T-helper 2 cell (primary cell): ENCODE measurements at regions not wholly inside any gene's neighbourhood (a gene's known extent, or its start where the extent isn't known, plus 50 kb on each side); places are given as distances from the start of the nearest gene placed in this dataset.
"Not testable (repeated sequence)": the region's sequence is repeated elsewhere in the genome, so short reads cannot be mapped to it uniquely, and the experiment has no call there.

Source experiments
- DNase-seq, 5 experiments: peaks; one replicate each; pipeline versions ENCODE4 v3.0.0 to v3.0.0-alpha.2; 2012 to 2022

DNA sequence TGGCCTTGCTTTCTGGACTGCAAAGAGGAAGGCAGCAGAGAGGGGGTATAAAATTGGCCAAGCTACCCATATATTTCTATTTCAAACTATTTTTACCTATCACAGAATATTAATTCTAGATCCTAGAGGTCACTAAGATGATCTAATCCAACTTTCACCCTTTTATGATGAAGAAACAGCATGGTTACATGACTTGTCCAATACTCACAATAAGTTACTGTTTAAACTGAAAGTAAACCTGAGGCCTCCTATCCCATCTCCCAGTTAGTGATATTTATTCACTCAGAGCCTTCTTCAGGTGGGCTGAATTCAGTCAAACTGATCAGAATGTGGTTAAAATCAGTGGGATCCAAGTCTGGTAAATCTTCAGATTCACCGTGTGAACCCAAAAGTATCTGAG lies 1345.1 kb downstream of the XPNPEP1 start:
- no peak for DNase-seq

DNA sequence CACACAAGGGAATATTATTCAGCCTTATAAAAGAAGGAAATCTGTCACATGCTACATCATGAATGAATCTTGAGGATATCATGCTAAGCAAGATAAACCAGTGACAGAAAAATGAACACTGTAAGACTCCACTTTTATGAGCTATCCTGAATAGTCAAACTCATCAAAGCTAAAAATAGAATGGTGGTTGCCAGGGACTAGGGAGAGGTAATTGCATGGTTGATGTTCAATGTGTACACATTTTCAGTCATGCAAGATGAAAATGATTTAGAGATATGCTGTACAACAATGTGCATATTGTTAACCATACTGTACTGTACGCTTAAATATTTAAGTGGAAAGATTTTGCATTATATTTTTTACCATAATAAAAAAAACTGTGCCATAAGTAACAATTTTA lies 1349.1 kb downstream of the XPNPEP1 start:
- DNase-seq = no peak

DNA sequence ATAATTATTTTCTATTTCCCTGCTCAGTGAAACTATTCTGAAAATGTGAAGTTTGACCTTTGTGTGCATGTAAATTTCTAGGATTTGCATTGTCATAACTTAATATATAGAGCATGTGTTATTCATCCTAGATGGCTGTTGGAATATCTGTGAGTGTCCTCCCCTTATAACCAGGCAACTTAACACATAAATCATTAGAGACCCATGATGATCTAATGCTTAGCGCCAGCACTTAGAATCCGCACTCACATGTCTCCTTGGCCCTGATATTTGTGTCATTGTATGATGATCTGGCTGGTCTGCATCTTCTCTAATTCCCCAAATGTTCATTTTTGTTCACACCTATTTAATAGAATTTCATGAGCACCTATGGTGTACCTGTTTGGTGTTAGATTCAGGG lies 1354.5 kb downstream of the XPNPEP1 start:
- no peak for DNase-seq

DNA sequence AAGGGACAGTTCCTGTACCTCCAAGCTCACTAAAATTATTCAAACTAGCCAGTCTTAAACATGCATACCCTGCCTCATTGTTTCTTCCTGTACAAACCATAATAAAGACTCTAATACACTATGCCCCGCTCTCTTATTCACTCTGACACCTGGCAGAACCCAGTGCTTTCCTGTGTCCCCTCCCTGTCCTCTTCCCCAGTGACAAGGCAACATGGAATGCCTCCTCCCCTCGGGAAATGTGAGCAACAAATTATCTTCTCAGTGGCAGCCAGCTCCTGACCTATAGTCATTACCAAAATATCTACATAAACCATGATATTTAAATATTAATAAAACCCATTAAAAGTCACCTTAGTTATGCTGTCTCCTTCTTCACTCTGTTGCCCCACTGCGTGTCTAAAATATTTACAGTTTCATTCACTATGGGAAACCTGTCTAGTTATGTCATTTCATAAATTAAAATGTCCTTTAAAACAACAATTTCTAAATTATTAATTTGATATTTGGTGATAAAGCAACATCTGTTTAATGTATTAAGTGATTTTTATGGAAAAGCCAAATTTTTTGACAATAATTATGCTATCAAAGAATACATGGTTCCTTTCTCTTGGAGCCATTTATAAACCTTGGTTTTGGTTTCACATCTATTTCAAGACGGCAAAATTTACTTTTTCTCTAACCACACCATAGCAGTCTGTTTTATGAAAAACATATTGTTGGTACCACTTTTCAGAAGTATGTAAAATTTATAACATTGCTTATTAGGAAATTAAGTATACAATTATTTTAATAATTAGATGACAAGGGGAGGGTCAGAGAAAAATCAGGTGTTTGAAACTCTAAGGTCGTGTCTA lies 1355.2 kb downstream of the XPNPEP1 start:
- no peak for DNase-seq

DNA sequence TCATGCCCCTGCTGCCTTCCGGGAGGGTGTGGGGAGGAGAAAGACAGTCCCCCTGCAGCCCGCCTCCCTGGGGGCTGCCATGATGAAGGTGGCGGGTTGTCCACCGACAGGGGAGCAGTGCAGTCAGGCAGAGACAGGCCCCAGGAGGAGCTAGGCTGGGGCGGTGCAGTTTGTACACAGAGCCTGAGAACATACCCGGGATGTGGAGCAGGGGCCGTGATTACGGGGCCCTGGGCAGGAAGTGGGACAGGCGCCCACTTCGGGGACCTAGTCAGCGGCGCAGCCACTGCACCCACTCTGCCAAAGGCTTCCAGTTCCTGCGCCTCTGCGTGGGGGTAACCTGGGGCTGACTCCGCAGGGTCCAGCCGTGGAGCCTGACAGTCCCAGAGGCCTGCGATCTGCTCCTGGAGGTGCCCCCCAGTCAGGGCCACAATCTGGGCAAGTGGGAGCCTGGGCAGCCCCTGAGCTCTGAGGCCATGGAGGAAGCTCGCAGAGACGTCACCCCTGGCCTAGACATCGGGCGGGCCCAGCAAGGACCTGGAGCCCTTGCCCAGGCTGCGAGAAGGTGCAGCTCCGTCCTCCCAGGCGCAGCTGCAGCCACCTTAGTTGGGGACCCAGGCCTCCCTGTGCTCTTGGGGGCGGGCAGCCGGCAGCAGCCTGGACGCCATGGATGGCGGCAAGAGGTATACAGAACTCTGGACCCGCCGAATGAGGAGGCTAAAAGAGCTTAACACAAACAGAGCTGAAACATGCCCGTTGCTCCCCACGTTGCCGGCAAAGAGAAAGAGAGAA lies 1356.8 kb downstream of the XPNPEP1 start:
- DNase-seq = no peak

DNA sequence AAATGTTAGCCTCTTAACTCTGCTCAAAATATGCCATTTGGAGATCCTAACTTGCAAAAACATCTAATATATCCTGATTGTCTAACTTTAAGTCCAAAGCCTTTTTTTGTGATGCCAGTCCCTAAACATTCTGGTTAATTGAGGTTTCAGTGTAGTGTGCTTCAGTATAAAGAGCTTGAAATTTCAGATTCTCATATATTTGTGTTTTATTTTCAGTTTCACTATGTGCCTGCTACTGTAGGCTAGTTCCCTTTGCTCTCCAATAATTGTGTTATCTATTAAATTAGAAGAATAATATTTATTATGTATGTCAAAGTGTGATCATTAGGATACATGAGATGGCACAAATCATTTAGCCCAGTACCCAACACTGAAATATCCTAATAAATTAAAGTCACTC lies 1361.2 kb downstream of the XPNPEP1 start:
- DNase-seq = no peak

DNA sequence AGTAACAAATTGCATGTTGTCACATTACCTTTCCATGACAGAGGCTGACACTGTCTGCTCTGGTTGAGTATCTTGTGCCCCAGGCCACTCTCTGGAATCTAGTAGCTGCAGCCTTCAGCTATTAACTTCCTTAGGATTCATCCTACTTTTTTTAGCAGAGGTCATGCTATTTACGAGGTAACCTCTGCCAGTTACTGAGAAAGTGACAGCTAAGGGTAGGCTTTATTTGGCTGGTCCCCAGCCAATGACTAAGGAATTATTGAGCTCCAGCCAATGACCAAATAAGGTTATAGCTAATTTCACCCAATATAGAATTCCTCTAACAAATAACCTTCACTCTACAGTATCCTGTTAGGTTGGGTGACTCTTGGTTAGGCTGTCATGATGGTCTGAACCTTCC lies 1361.7 kb downstream of the XPNPEP1 start:
- no peak for DNase-seq

DNA sequence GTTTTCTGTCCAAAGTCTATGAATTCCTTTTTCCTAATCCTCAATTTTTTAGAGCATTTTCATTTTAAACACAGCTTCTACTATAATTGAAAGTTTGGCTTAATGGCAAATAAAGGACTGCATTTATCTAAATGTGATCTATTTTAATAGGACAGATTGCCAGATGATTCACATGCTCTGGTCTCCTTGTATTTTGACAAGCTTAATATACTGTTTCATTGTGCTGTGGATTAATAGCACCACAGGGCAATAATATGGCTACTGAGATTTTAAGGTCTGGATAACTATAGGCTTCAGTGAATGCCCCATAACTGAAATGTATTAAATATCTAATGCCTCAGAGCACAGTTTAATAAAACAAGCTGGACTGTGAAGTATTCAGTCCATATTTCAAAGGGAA lies 1362.8 kb downstream of the XPNPEP1 start:
- DNase-seq = no peak

DNA sequence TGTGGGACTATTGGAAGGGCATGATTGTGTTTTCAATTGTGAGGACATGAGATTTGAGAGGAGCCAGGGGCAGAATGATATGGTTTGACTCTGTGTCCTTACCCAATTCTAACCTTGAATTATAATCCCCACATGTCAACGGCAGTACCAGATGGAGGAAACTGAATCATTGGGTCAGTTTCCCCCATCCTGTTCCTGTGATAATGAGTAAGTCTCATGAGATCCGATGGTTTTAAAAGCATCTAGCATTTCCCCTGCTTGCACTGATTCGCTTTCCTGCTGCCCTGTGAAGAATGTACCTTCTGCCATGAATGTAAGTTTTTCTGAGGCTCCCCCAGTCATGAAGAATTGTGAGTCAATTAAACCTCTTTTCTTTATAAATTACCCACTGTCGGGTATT lies 1367.1 kb downstream of the XPNPEP1 start:
- no peak for DNase-seq

DNA sequence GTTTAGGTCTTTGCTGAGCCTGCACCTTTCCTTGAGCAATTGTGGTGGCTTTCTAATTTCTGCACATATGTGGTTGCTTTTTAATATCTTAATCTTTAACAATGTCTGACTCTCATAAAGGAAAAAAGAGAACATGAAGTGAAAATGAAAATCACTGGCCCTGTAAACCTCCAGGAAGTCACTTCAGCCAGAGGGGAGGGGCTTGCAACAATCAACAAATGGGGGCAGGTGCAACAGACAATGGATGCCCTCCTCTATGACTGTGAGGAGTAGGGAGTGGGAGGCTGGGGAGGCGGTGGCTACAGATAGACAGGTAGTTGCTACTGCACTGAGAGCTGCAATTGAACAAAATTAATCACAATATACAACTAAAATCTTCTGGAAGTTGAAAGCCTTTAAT lies 1377.4 kb downstream of the XPNPEP1 start:
- no peak for DNase-seq

DNA sequence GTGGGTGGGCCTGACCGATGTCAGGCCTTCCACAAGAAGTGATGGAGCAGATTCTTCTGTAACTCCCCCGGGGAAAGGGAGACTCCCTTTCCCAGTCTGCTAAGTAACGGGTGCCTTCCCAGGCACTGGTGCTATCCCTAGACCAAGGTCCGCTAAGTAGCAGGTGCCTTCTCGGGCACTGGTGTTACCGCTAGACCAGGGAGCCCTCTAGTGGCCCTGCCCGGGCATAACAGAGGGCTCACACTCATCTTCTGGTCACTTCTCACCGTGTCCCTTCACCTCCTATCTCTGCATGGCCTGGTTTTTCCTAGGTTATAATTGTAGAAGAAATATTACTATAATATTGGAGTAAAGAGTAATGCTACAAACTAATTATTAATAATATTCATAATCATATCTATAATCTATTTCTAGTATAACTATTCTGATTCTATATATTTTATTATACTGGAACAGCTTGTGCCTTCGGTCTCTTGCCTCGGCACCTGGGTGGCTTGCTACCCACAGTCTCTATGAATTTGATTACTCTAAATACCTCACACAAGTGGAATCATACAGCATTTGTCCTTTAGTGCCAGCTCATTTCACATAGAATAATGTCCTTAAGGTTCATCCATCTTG lies 1378.7 kb downstream of the XPNPEP1 start:
- peak in 1 of 5 experiments; percentile 26 for DNase-seq

DNA sequence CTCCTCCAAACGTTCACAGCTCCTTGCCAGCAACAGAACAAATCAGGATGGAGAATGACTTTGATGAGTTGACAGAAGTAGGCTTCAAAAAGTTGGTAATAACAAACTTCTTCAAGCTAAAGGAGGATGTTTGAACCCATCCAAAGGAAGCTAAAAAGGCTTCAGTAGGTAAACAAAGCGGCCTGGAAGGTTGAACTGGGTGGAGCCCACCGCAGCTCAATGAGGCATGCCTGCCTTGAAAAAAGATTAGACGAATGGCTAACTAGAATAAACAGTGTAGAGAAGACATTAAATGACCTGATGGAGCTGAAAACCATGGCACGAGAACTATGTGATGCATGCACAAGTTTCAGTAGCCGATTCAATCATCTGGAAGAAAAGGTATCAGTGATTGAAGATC lies 1369.0 kb upstream of the SORCS1 start:
- DNase-seq = not testable (repeated sequence)

DNA sequence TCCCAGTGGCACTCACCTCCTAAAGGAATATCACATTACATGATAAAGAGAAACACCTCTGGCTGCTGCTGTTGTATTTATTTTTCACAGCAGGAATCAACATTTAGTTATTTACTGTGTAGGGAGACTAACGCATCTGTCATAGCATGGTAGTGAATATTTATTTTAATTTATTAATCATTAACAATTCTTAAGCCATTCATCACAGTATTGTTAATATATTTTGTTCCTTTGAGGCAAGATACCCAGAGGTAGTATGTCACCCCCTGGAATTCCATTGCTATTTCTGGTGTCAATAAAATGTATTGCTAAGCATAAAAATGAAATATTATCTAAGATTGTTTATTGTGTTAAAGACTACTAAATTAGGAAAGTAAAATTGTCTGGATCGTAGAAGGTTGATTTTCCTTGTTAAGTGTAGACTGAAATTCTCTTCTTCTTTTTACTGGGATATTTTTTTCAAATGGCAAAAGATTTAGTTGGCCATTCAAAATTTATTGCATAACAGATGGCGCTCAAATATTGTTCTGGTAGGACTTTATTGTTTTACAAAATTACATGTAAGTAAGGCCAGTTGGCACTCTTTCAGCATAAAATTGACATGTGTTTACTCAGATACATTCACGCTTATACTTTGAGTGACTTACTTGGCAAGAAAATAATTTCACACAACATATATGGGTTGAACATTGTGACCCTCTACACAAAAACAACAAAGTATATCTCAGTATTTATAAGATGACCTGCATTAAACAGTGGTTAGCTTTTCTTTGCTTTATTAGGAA lies 1358.7 kb upstream of the SORCS1 start:
- DNase-seq = no peak

DNA sequence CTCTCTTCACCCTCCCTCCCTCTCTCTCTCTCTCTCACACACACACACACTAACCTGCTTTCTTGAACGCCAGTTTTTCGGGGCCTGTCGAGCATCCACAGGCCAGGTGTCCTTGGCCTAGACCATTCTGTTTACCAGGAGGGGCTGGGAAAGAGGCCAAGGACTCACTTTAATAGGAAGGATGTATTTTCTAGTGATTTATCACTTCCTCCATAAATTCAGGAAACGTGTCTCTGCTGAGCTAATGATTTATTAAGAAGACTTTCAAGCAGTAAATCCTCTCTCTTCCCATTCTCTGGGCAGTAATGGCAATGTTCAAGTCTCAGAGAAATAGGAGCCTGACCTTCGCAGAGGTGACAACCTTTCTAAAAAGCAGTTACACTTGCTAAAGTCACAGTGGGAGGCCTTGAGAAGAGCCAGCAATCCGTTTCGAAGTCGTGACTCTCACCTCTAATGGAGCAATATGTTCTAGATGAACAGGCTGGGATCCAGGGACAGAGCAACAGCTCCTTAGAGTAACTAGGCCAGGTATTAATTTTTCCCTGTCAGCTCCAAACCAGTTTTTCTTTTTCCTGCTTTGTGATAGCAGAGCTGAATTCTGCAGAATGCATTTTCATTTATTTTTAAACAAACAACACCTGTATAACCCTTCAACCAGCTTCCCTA lies 1357.5 kb upstream of the SORCS1 start:
- no peak for DNase-seq

DNA sequence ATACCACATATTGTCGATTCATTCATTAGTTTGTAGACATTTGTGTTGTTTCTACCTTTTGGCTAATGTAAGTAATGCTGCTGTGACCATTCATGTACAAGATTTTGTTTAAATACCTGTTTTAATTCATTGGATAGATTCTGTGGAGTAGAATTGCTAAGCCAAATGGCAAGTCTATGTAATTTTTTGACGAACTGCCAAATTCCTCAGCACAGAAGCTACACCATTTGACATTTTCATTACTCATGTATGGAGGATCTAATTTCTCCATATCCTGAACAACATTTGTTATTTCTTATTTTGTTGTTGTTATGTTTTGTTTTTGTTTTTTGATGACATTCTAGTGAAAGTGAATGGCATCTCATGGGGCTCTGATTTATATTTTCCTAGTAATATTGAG lies 1351.3 kb upstream of the SORCS1 start:
- DNase-seq = no peak

DNA sequence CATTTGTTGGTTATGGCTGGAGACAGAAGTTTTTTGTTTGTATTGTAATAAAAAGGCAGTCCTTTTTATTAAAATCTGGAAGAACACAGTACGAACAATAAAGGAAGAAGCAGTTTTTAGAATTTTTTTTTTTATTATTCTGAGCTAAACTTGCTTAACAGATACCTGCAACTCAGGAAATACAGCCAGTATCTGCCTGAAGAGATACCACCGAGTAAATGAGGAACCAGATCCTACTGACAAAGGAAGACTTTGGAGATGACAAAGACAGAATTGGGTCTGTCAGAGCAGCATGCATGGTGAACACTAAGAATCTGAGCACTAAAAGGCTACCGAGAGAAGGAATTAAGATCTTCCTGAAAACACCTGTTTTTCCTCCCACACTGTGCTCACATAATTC lies 1335.9 kb upstream of the SORCS1 start:
- DNase-seq = no peak

DNA sequence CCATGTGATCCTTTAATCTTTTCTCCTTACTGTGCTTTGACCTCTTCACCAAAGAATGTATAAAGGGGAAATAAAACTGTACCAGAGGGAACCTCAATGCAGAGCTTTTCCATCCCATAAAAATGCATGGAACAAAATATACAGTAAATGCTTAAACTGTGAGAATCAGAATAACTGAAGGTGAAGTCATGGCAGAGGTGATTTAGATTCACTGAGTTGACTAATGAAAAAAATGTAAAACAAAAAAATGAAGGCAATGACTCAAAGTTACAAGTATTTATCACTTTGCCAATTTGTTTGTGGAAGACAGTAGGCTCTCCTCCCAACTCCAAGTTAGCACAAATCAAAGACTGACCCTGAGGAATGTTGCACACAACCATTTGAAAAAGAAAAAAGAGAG lies 1331.6 kb upstream of the SORCS1 start:
- DNase-seq = no peak

DNA sequence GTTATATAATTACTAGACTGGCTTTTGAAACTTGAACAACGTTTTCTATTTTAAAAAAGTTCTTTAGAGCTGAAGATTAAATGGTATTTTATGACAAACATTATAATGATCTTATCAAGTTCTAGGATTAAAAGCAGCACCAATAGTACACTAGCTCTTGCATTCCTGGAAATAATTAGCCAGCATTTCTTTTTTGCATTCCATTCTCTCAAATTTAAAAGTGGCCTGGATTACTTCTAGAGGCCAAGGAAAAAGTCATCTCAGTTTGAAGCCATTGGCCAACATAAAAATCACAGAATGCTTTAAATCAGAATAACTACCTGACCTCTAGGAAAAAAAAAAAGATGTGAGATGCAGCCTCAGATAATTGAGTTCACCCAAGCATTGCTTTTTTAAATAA lies 1326.4 kb upstream of the SORCS1 start:
- no peak for DNase-seq

DNA sequence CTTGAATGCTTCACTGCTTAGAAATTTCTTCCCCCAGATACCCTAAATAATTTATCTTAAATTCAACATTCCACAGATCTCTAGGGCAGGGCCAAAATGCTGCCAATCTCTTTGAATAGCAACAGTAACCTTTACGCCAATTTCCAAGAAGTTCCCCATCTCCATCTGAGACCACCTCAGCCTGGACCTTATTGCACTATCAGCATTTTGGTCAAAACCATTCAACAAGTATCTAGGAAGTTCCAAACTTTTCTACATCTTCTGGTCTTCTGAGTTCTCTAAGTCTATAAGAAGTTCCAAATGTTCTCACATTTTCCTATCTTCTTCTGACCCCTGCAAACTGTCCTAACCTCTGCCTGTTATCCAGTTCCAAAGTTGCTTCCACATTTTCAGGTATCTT lies 1306.9 kb upstream of the SORCS1 start:
- no peak for DNase-seq

DNA sequence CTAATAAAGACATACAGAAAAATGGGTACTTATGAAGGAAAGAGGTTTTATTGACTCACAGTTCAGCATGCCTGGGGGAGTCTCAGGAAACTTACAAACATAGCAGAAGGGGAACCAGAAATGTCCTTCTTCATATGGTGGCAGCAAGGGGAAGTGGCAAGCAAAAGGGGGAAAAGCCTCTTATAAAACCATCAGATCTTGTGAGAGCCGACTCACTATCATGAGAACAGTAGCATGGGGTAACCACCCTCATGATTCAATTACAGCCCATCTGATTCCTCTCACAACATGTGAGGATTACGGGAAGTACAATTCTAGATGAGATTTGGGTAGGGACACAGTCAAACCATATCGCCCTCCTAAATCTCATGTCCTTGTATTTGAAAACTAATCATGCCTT lies 1305.4 kb upstream of the SORCS1 start:
- DNase-seq = no peak

DNA sequence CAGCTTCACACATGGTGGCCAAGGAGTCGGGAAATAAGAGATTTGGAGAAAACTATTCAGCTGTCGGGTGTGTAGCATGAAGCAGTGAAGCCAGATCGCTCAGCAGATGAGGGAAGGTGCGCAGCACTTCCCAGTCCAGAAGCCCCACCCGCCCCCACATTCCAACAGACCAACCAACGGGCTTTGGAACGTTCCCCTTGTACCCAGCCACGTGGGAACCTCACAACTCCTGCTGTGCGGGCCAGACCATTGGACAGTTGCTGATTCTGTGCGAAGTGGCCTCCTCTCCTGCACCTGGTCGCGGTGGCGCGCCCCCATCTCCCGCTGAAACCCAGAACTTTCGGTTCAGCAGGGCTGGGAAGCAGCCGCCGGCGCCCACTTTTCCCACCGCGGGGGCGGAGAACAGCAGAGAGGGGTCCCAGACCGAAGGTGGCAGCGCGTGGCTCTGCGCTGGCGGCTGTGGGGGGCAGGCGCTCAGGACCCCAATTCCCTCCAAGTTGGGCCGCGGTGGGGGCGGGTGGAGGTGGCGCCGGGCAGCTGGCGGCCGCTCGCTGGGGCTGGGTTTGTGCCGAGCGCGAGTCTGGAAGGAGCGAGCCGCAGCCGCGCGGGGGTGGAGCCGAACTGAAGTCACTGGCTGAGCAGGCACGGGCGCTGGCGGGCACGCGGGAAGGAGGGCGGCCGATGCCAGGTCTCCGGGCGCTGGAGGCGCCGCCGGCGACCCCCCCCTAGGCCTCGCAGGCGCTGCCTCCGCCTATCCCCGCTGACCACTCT lies 1301.5 kb upstream of the SORCS1 start:
- DNase-seq = no peak

DNA sequence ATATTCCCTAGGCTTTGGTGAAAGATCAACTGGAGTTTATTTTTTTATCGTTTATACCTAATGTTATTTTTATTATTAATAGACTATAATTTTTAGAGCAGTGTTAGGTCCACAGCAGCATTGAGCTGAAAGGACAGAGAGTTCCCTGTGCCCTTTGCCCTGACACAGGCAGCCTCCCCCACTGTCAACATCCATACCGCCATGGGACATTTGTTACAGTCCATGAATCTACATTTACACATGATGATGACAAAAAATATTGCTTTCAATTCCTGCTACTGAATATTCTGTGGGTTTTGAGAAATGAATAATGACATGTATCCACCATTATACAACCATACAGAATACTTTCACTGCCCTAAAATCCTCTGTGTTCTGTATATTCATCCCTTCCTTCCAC lies 1297.5 kb upstream of the SORCS1 start:
- no peak for DNase-seq
